Astrocyte (in vitro differentiated cells and primary cell): ENCODE measurements at regions not wholly inside any gene's neighbourhood (a gene's known extent, or its start where the extent isn't known, plus 50 kb on each side); places are given as distances from the start of the nearest gene placed in this dataset.

Source experiments
- CTCF ChIP-seq: IDR thresholded peaks from 2 replicates; pipeline ENCODE4 v1.5.1; 2011; ENCODE audit warnings: low read depth, mild to moderate bottlenecking, inconsistent platforms, low read length, moderate library complexity; ENCODE audit not compliant: insufficient read depth
- EZH2 ChIP-seq: IDR thresholded peaks from 2 replicates; pipeline ENCODE4 v1.6.1; 2012; ENCODE audit warnings: mild to moderate bottlenecking, low read length, inconsistent platforms; ENCODE audit not compliant: insufficient read depth

DNA sequence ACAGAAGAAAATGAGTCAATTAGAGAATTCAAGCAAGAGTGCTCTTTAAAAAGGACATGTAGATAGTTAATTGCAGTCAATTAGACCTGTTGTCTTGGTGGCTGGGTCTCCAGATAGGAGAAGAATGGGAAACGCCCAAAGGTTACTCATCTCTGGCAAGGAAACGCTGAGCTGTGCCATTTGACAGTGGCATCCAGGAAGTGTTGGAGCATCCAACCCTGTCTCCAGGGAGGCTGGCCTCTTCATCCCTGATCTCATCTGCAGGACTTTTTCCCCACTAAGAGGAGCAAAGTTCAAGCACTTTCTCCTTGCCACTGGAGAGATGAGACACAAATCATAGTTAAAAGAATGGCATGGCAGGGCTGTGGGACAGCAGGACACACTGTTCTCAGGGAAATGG is 111.7 kb upstream of the MSX2 start:
- TF ChIP-seq CTCF (no peak), EZH2 (no peak)
